ENCODE measurements at regions not wholly inside any gene's neighbourhood (a gene's known extent, or its start where the extent isn't known, plus 50 kb on each side); places are given as distances from the start of the nearest gene placed in this dataset.

GRCh38 chr7:124489082-124489819 lies 276.3 kb downstream of the GPR37 start:
- DNase-seq = no peak

DNA sequence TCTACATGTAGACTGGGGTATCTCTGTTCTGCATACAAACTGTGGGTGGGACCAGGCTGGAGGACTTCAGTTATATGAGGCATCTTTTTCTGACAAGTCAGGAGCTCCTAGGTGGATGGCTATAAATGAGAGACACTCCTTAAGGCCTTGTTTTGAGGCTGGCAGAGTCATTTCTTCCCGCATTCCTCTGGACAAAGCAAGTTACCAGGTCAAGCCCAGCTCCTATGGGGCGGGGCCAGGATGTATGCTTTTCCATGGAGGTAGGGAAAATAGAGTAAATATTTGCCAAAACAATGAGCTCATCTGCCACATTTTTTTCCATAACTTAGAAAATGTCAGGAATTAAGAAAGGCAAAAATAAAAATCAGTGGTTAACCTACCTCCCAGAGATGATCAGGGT lies 283.4 kb downstream of the GPR37 start:
- DNase-seq = no peak

GRCh38 chr7:124480821-124481290 lies 284.7 kb downstream of the GPR37 start:
- no peak for DNase-seq

DNA sequence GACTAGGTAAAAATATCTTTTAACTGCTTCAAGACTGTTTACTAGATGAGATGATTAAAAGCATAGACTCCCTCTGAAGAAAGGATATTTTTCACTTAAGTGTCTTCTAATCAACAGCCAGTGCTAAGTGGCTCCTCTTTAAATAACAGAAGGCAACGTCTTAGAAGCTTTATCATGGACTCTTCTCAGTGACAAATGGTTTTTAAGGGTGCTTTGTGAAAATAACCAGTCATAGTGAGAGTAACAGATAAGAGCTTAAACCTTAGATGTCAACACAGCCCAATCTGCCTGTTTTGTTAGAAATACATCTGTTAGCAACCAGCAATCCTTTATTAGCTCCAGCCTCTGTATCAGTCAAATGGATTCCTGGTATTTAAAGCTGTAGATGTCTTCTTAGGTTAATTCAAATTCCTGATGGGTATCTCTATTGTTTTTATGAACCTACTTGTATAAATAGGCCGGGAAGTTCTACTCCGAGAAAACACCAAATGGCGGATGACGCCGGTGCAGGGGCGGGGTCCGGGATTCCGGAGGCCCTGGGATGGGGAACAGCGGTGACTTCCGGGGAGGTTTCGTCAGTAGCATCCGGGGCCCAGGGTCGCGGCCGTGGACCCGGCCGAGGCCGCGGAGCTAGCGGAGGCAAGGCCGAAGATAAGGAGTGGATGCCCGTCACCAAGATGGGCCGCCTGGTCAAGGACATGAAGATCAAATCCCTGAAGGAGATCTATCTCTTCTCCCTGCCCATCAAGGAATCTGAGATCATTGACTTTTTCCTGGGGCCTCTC lies 285.4 kb downstream of the GPR37 start:
- DNase-seq = no peak

DNA sequence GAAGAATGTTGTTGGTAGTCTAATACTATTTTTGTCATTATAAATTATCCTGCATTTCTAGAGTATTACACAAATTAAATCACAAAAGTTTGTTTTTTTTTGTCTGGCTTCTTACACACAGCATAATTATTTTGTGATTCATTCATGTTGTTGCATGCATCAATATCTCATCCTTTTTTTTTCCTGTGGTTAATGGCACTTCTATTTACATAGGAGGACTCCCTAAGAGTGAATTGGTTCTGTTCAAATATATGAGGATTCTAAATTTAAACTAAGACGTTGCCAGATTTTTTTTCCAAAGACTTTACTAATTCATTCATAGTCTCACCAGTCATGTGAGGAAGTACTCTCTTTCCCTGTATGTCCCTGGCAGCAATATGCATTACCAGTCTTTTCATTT lies 303.3 kb downstream of the GPR37 start:
- no peak for DNase-seq

DNA sequence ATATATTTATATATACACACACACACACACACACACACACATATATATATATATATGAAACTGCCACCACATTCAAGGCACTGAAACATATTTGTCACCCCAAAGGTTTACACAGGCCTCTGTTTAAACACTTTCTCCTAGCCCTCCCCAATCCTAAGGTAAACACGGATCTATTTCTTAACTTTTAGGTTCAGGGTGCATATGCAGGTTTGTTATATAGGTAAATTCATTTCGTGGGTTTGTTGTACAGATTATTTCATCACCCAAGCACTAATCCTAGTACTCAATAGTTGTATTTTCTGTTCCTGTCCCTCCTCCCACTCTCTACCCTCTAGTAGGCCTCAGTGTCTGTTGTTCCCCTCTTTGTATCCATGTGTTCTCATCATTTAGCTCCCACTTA lies 305.0 kb downstream of the GPR37 start:
- no peak for DNase-seq

- no peak for DNase-seq
Observed at GRCh38 chr7:124460056-124460450, 305.5 kb downstream of the GPR37 start.

- DNase-seq = no peak
Observed at GRCh38 chr7:124459101-124460055, 306.2 kb downstream of the GPR37 start.

GRCh38 chr7:124457841-124458240 lies 307.8 kb downstream of the GPR37 start:
- no peak for DNase-seq

- no peak for DNase-seq
Observed at GRCh38 chr7:124456286-124456685, 309.3 kb downstream of the GPR37 start.

DNA sequence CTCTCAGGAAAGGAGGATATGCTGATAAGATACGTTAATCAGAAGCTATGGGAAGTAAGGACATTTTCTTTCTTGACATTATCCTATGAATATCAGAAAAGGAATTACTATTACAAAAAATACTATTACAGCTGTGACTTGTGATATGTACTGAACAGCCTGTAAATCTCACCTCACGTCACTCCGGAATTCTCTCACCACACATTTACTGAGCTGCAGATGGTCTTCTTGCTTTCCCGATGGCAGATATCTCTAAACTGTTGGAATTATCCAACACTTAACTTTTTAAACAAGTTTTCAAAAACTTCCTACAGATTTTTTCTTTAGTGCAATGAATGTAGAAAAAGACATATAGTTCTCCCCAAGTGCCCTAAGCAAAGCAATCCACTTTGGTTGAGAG lies 313.4 kb downstream of the GPR37 start:
- no peak for DNase-seq

DNA sequence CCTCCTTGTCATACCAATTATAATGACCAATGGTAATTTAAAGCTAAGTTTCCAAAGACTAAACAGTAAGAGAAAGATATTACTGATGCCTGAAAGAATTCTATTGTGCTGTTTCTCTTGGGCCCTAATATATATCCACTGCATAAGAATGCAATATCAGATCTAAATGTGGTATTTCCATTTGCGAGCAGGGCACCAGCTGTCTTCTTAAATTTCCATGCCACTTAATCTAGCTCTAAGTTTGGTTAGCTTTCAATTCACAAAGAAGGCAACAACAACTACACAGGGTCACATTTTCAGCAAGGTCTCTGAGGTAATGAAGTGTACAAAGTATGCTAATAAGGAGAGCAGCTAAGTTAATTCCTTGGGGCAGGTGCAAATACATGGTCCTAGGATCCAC lies 315.7 kb downstream of the GPR37 start:
- DNase-seq = no peak

DNA sequence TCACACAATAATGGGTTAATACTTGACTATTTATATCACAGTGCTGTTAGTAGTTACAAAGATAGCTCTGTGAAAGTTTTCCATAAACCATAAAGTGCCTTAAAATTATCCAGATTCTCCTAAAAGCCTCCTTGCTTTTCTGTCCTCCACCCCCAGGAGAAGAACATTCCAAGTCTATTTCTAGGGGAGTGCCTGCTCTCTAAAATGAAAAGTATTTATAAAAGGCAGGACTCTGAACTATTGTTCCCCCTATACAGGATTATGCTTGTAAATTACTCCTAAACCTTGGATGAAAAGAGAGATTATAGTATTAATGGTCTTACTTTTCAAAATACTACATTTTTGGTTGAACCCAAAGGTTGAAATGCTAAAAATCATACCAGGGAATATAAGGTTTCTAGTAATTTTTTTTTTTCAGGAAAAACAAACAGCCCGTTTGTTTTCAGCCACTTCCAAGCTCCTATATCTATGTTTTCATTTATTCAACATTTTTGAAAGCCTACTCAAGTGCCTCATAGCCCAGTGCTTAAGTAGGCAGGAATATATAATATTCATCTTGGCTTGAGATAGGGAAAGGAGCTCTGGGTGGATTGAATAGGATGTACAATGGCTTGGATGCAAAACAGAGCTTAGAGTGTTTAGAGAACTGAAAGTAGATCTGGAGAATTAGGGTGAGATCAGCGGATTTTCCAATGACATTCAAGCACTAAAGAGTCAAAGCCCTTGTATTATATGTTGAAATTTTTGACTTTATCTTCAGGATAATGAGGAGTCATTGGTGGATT lies 320.7 kb downstream of the GPR37 start:
- DNase-seq = no peak

GRCh38 chr7:124443762-124444161 lies 321.8 kb downstream of the GPR37 start:
- no peak for DNase-seq

DNA sequence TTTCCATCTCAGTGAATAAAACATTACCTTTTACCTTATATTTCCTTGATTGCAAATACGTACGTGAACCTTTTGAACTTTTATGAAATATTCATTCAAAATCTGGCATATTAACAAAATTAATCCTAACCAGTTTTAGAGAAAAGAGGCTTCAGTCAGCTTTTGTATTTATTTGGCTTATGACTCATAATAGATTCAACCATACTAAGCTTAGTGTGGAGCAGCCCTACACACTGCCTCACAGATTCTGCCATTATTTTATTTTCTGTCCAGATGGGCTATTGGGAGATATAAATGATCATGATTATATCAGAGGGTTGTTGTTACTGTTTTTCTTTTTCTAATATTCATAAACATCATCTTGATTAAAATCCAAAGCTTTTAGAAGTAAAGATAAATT lies 325.5 kb downstream of the GPR37 start:
- no peak for DNase-seq

DNA sequence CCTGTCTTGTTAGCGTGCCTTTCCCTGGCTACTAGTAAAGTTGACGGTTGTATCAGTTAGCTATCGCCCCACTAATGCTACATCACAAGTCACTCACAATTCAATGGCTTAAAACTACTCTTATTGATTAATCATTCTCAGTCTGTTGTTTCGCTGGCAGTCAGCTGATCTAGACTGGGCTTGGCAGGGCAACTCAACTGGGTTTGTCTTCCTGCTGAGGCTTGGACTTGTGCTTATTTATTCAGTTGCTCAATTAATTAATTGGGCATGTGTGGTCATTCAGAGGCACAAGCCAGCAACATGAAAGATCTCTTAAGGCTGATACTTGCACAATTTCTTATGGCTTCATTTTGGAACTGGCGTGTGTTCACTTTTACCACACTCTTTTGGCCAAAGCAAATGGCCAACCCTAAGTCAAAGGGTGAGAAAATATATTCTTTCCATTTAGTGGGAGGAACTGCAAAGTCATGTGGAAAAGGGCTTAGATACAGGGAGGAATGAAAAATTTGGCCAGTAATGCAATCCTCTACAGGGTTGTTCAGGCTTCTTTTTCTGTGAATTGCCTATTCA lies 333.5 kb downstream of the GPR37 start:
- no peak for DNase-seq

DNA sequence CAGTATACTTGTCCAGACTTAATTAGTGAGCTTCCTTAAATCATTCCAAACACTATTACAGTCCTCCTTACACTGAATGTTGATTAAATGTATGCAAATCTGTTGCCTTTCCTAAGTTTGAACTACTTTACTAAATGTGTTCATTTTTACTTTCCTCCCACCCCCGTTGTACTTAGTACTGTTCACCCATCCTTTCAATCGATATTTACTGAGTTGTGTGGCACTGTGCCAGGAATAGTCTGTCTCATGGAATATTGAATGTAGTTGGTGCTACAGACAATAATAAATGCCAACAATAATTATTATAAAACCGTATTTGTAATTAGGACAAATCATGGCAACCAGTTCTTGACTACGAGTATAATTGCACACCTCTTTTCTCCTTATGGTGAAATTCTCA lies 335.7 kb downstream of the GPR37 start:
- DNase-seq = no peak

DNA sequence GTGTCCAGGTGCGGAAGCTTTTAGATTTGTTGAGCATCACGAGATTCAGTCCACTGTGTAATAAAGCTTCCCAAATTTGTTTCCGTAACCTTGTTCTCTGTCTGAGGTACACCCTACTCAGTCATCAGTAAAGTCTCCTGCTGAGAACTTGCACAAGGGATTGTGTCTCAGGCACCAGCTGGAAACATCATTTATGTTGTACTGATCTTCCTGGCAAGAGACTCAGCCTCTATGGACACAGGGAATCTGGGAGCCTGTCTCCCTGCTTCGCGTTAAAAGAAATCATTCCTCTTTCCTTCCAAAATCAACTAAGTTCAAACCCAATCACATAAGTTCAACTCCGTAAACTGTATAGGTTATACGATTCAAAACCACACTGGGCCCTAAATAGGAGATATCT lies 336.8 kb downstream of the GPR37 start:
- no peak for DNase-seq

GRCh38 chr7:124426621-124427020 lies 339.0 kb downstream of the GPR37 start:
- DNase-seq = no peak

DNA sequence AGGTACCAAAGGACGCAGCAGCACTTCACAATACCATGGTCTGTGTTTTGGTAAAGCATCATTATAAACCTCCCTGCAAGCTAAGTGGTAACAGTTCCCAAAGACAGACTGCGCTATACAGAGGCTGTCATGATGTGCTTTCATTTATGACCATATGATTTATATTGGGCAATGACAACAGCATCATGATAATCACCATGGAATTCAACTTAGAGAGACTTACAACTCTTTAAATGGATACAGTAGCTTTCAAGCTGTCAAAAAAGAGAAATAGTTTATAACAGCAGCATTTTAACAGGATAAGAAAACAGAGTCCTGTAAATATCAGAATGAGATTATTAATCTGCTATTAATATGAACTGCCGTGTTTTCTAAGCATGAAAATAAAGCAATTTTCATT lies 341.7 kb downstream of the GPR37 start:
- DNase-seq = no peak

- no peak for DNase-seq
Observed at GRCh38 chr7:124422081-124422480, 343.5 kb downstream of the GPR37 start.

- no peak for DNase-seq
Observed at GRCh38 chr7:124420367-124420766, 345.2 kb downstream of the GPR37 start.
